ENCODE measurements at regions not wholly inside any gene's neighbourhood (a gene's known extent, or its start where the extent isn't known, plus 50 kb on each side); places are given as distances from the start of the nearest gene placed in this dataset.

DNA sequence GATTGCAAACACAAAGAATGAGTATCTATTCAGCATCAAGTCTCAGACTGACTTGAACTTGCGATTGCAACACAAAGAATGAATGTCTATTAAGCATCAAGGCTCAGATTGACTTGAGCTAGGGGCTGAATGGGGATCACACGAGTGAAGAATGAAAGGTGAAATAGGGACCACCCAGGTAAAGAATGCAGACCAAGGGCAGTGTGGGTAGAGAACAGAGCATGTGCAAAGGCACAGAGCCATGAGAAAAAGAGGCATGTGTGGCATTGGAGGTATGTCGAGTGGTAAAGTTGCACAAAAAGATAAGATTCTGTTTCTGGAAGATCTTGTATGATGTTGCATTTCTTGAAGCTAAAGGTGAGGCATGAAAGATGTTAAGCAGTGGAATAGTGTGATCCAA lies 119.4 kb upstream of the GPR149 start:
- TF ChIP-seq, protein P1, sequence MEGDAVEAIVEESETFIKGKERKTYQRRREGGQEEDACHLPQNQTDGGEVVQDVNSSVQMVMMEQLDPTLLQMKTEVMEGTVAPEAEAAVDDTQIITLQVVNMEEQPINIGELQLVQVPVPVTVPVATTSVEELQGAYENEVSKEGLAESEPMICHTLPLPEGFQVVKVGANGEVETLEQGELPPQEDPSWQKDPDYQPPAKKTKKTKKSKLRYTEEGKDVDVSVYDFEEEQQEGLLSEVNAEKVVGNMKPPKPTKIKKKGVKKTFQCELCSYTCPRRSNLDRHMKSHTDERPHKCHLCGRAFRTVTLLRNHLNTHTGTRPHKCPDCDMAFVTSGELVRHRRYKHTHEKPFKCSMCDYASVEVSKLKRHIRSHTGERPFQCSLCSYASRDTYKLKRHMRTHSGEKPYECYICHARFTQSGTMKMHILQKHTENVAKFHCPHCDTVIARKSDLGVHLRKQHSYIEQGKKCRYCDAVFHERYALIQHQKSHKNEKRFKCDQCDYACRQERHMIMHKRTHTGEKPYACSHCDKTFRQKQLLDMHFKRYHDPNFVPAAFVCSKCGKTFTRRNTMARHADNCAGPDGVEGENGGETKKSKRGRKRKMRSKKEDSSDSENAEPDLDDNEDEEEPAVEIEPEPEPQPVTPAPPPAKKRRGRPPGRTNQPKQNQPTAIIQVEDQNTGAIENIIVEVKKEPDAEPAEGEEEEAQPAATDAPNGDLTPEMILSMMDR (IDR thresholded peaks at IDR 0.05): no peak
- no peak for TF ChIP-seq EP300 (IDR thresholded peaks at IDR 0.05)
- TF ChIP-seq POLR2A (IDR thresholded peaks at IDR 0.05): no peak
